Chondrocyte (in vitro differentiated cells): ENCODE measurements at regions not wholly inside any gene's neighbourhood (a gene's known extent, or its start where the extent isn't known, plus 50 kb on each side); places are given as distances from the start of the nearest gene placed in this dataset.

Experiments
- DNase-seq: peaks from one replicate; pipeline ENCODE4 v3.0.0; 2021; ENCODE audit warnings: mixed read lengths, low spot score
- H3K27ac Mint-ChIP-seq: one replicate; pipeline ENCODE4 v1.8.0; 2021; ENCODE audit warnings: mild to moderate bottlenecking, moderate library complexity, mixed read lengths; ENCODE audit not compliant: unreplicated experiment
- H3K27me3 Mint-ChIP-seq: 2 replicates; pipeline ENCODE4 v1.8.0; 2021; ENCODE audit warnings: low read depth, mixed read lengths
- H3K36me3 Mint-ChIP-seq: 2 replicates; pipeline ENCODE4 v1.8.0; 2021; ENCODE audit warnings: low read depth, mixed read lengths
- H3K4me1 Mint-ChIP-seq: 2 replicates; pipeline ENCODE4 v1.8.0; 2021; ENCODE audit warnings: low read depth, mild to moderate bottlenecking, mixed read lengths
- H3K4me3 Mint-ChIP-seq: one replicate; pipeline ENCODE4 v1.8.0; 2021; ENCODE audit warnings: mild to moderate bottlenecking, moderate library complexity, mixed read lengths; ENCODE audit not compliant: unreplicated experiment
- H3K9me3 Mint-ChIP-seq: 2 replicates; pipeline ENCODE4 v1.8.0; 2021; ENCODE audit warnings: low read depth, mixed read lengths
- TF ChIP-seq, protein P1 (sequence below): fragments of 200-600 bp; sonication (generic); IDR thresholded peaks from 2 replicates; pipeline ENCODE4 v1.5.0; 2021; ENCODE audit warnings: antibody characterized with exemption, mild to moderate bottlenecking, moderate library complexity

DNA sequence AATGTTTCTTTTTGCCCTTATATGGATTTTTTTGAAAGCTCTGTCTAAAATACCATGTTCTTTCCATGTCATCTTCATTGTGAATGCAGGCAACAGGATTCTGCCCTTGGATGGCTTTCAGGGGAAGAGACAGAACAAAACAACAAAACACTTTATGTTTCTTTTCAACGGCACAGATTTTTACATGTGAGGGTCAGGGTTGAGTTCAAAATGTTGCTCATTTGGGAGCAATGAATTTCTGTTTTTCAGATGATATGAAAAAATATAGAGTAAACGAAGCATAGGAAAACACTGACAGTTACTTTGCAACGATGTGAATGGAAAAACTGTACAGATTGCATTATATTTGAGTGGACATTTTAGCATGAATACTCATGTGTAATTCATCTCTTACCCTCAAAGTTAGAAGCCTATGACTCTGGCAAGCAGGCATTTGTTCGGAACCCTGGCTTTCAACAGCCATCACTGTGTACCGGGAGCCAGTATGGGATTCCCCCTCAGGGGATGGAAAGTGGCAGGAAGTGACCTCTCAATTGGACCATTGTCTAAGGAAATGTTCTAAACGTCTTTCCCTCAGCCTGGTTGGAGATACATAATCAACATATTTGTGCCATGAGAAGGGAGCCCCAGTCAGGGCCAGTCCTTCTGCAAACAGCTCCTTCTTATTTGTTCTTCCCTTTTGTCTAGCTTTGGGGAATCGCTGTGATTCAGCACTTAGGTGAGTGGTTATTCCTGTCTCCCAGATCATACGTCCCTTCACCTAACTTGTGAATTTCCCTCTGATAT is 153.9 kb upstream of the MEF2C start:
- peak overlapping the region; percentile 20 for H3K27ac Mint-ChIP-seq
- H3K4me3 Mint-ChIP-seq: no peak overlapping the region
- TF ChIP-seq, protein P1, sequence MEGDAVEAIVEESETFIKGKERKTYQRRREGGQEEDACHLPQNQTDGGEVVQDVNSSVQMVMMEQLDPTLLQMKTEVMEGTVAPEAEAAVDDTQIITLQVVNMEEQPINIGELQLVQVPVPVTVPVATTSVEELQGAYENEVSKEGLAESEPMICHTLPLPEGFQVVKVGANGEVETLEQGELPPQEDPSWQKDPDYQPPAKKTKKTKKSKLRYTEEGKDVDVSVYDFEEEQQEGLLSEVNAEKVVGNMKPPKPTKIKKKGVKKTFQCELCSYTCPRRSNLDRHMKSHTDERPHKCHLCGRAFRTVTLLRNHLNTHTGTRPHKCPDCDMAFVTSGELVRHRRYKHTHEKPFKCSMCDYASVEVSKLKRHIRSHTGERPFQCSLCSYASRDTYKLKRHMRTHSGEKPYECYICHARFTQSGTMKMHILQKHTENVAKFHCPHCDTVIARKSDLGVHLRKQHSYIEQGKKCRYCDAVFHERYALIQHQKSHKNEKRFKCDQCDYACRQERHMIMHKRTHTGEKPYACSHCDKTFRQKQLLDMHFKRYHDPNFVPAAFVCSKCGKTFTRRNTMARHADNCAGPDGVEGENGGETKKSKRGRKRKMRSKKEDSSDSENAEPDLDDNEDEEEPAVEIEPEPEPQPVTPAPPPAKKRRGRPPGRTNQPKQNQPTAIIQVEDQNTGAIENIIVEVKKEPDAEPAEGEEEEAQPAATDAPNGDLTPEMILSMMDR: no peak
- no peaks in the 10 kb centered on the region for H3K36me3 Mint-ChIP-seq
- peaks cover 4% of the 10 kb centered on the region for H3K9me3 Mint-ChIP-seq
- DNase-seq: no peak
- H3K27me3 Mint-ChIP-seq: no peaks in the 10 kb centered on the region
- H3K4me1 Mint-ChIP-seq: peaks cover 8% of the 10 kb centered on the region

- no peak for DNase-seq
- Mint-ChIP-seq H3K4me1 (peaks cover 8% of the 10 kb centered on the region), H3K27me3 (no peaks in the 10 kb centered on the region), H3K36me3 (no peaks in the 10 kb centered on the region), H3K4me3 (no peak overlapping the region), H3K27ac (no peak overlapping the region), H3K9me3 (peaks cover 4% of the 10 kb centered on the region)
- TF ChIP-seq, protein P1: no peak
These were observed 153.2 kb upstream of the MEF2C start for GRCh38 chr5:89036166-89036565.

DNA sequence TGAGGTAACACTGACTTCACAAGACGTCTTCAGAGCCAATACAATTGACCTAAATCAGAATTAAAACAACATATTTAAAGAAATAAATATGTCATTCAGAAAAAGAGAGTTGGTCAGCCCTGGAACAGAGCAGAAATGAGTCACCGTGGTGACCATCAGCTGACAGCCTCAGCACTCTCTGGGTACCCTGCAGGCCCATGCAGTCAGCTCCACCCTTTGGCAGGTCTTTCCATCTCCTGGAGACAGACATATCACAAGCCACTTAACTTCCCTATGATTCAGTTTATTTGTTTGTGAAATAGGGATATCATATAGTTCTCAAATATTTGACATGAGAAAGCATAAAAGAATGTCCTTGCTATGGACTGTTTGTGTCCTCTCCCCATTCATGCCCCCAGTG is 151.6 kb upstream of the MEF2C start:
- Mint-ChIP-seq H3K27ac (peak overlapping the region; percentile 20), H3K4me1 (peaks cover 8% of the 10 kb centered on the region), H3K27me3 (no peaks in the 10 kb centered on the region), H3K9me3 (peaks cover 4% of the 10 kb centered on the region), H3K4me3 (no peak overlapping the region), H3K36me3 (no peaks in the 10 kb centered on the region)
- TF ChIP-seq, protein P1: peak; percentile 6
- DNase-seq: no peak

DNA sequence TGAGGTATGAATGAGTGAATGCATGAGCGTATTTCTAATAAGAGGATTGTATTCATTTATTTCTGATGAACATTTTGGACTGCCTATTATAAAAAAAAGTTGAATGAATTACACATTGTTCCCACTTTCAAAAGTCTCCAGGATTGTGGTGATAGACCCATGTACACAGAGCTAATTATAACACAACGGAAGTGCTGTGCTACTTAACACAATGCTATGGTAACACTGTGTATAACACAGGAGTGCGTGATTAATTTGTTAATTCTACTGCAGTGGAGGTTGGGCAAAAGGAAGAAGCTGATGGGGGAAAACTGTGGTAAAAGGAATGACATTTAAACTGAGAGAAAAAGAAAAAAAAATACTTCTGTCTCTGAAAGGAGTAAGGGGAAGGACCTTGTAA is 147.8 kb upstream of the MEF2C start:
- Mint-ChIP-seq H3K4me1 (no peaks in the 10 kb centered on the region), H3K27ac (no peak overlapping the region), H3K4me3 (no peak overlapping the region), H3K9me3 (peaks cover 3% of the 10 kb centered on the region), H3K27me3 (no peaks in the 10 kb centered on the region), H3K36me3 (no peaks in the 10 kb centered on the region)
- TF ChIP-seq, protein P1: no peak
- DNase-seq: no peak

GRCh38 chr5:89028595-89029285 is 145.8 kb upstream of the MEF2C start:
- Mint-ChIP-seq H3K36me3 (no peaks in the 10 kb centered on the region), H3K27me3 (no peaks in the 10 kb centered on the region), H3K27ac (no peak overlapping the region), H3K9me3 (peaks cover 3% of the 10 kb centered on the region), H3K4me3 (no peak overlapping the region), H3K4me1 (no peaks in the 10 kb centered on the region)
- TF ChIP-seq, protein P1: no peak
- no peak for DNase-seq
